Activated naive CD8-positive, alpha-beta T cell treated with anti-CD3 and anti-CD28 coated beads, Interleukin-2, amount 50 U/mL, for 24 hours (primary cell): ENCODE measurements at regions not wholly inside any gene's neighbourhood (a gene's known extent, or its start where the extent isn't known, plus 50 kb on each side); places are given as distances from the start of the nearest gene placed in this dataset.

Source experiments
- ATAC-seq: fragments of 150-1000 bp; cut with Tn5 transposase; one replicate; pipeline ENCODE4 v1.10.0; 2021
- DNase-seq: peaks from one replicate; pipeline ENCODE4 v3.0.0; 2021
- H3K27ac Mint-ChIP-seq: one replicate; pipeline ENCODE4 v1.8.0; 2021; ENCODE audit warnings: mild to moderate bottlenecking, mixed read lengths
- H3K27me3 Mint-ChIP-seq: one replicate; pipeline ENCODE4 v1.8.0; 2021; ENCODE audit warnings: mixed read lengths
- H3K36me3 Mint-ChIP-seq: one replicate; pipeline ENCODE4 v1.8.0; 2021; ENCODE audit warnings: low read depth, mixed read lengths
- H3K4me1 Mint-ChIP-seq: one replicate; pipeline ENCODE4 v1.8.0; 2021; ENCODE audit warnings: mixed read lengths
- H3K4me3 Mint-ChIP-seq: one replicate; pipeline ENCODE4 v1.8.0; 2021; ENCODE audit warnings: mild to moderate bottlenecking, moderate library complexity, mixed read lengths
- H3K9me3 Mint-ChIP-seq: one replicate; pipeline ENCODE4 v1.8.0; 2021; ENCODE audit warnings: mixed read lengths

GRCh38 chr4:81913427-81913879 lies 441.7 kb upstream of the RASGEF1B start:
- H3K9me3 Mint-ChIP-seq: no peaks in the 10 kb centered on the region
- H3K4me1 Mint-ChIP-seq: peaks cover 2% of the 10 kb centered on the region
- ATAC-seq: peak; percentile 52
- peaks cover 14% of the 10 kb centered on the region for H3K27me3 Mint-ChIP-seq
- H3K4me3 Mint-ChIP-seq: no peak overlapping the region
- no peak overlapping the region for H3K27ac Mint-ChIP-seq
- peak; percentile 60 for DNase-seq
- no peaks in the 10 kb centered on the region for H3K36me3 Mint-ChIP-seq

- peaks cover 2% of the 10 kb centered on the region for H3K4me1 Mint-ChIP-seq
- ATAC-seq: no peak
- H3K27ac Mint-ChIP-seq: no peak overlapping the region
- no peaks in the 10 kb centered on the region for H3K9me3 Mint-ChIP-seq
- no peak overlapping the region for H3K4me3 Mint-ChIP-seq
- H3K36me3 Mint-ChIP-seq: no peaks in the 10 kb centered on the region
- H3K27me3 Mint-ChIP-seq: peaks cover 14% of the 10 kb centered on the region
- DNase-seq: no peak
Measured at GRCh38 chr4:81912376-81913030, 440.8 kb upstream of the RASGEF1B start.

- Mint-ChIP-seq H3K27me3 (peaks cover 2% of the 10 kb centered on the region), H3K9me3 (no peaks in the 10 kb centered on the region), H3K27ac (no peak overlapping the region), H3K4me1 (no peaks in the 10 kb centered on the region), H3K36me3 (no peaks in the 10 kb centered on the region), H3K4me3 (no peak overlapping the region)
- DNase-seq: no peak
- no peak for ATAC-seq
Measured at GRCh38 chr4:81906905-81907304, 435.2 kb upstream of the RASGEF1B start.

- peaks cover 2% of the 10 kb centered on the region for H3K27me3 Mint-ChIP-seq
- H3K9me3 Mint-ChIP-seq: no peaks in the 10 kb centered on the region
- H3K4me3 Mint-ChIP-seq: no peak overlapping the region
- DNase-seq (no peak), ATAC-seq (peak; percentile 66)
- H3K36me3 Mint-ChIP-seq: no peaks in the 10 kb centered on the region
- H3K27ac Mint-ChIP-seq: no peak overlapping the region
- H3K4me1 Mint-ChIP-seq: no peaks in the 10 kb centered on the region
Measured at GRCh38 chr4:81905971-81906370, 434.3 kb upstream of the RASGEF1B start.

- H3K36me3 Mint-ChIP-seq: no peaks in the 10 kb centered on the region
Measured at GRCh38 chr4:81904121-81904520, 432.4 kb upstream of the RASGEF1B start.

GRCh38 chr4:81903212-81903611 lies 431.5 kb upstream of the RASGEF1B start:
- H3K4me1 Mint-ChIP-seq: no peaks in the 10 kb centered on the region
- H3K27me3 Mint-ChIP-seq: peaks cover 2% of the 10 kb centered on the region

More at GRCh38 chr4:81904121-81904520, 432.4 kb upstream of the RASGEF1B start:
- ATAC-seq: no peak
- H3K9me3 Mint-ChIP-seq: no peaks in the 10 kb centered on the region
- no peak overlapping the region for H3K4me3 Mint-ChIP-seq
- DNase-seq: no peak
- peaks cover 2% of the 10 kb centered on the region for H3K27me3 Mint-ChIP-seq
- H3K4me1 Mint-ChIP-seq: no peaks in the 10 kb centered on the region
- H3K27ac Mint-ChIP-seq: no peak overlapping the region

GRCh38 chr4:81898862-81899504 lies 427.3 kb upstream of the RASGEF1B start:
- Mint-ChIP-seq H3K4me3 (no peak overlapping the region), H3K27ac (no peak overlapping the region), H3K27me3 (peaks cover 2% of the 10 kb centered on the region), H3K4me1 (no peaks in the 10 kb centered on the region), H3K9me3 (no peaks in the 10 kb centered on the region), H3K36me3 (no peaks in the 10 kb centered on the region)
- ATAC-seq (no peak), DNase-seq (no peak)

More at GRCh38 chr4:81903212-81903611, 431.5 kb upstream of the RASGEF1B start:
- H3K36me3 Mint-ChIP-seq: no peaks in the 10 kb centered on the region
- H3K9me3 Mint-ChIP-seq: no peaks in the 10 kb centered on the region
- DNase-seq (no peak), ATAC-seq (no peak)
- no peak overlapping the region for H3K4me3 Mint-ChIP-seq
- H3K27ac Mint-ChIP-seq: no peak overlapping the region

- Mint-ChIP-seq H3K9me3 (no peaks in the 10 kb centered on the region), H3K36me3 (no peaks in the 10 kb centered on the region), H3K27ac (no peak overlapping the region), H3K27me3 (no peaks in the 10 kb centered on the region), H3K4me1 (no peaks in the 10 kb centered on the region), H3K4me3 (no peak overlapping the region)
- DNase-seq: no peak
- no peak for ATAC-seq
Measured at GRCh38 chr4:81896936-81897335, 425.2 kb upstream of the RASGEF1B start.

GRCh38 chr4:81891005-81891996 lies 419.6 kb upstream of the RASGEF1B start:
- Mint-ChIP-seq H3K9me3 (no peaks in the 10 kb centered on the region), H3K27me3 (peaks cover 11% of the 10 kb centered on the region)

GRCh38 chr4:81884986-81885385 lies 413.3 kb upstream of the RASGEF1B start:
- Mint-ChIP-seq H3K9me3 (no peaks in the 10 kb centered on the region), H3K4me3 (no peak overlapping the region), H3K27me3 (peaks cover 20% of the 10 kb centered on the region), H3K27ac (no peak overlapping the region), H3K4me1 (no peaks in the 10 kb centered on the region), H3K36me3 (no peaks in the 10 kb centered on the region)
- ATAC-seq (no peak), DNase-seq (no peak)

More at GRCh38 chr4:81891005-81891996, 419.6 kb upstream of the RASGEF1B start:
- DNase-seq (no peak), ATAC-seq (no peak)
- no peak overlapping the region for H3K27ac Mint-ChIP-seq
- H3K36me3 Mint-ChIP-seq: no peaks in the 10 kb centered on the region
- H3K4me1 Mint-ChIP-seq: no peaks in the 10 kb centered on the region
- H3K4me3 Mint-ChIP-seq: no peak overlapping the region

- Mint-ChIP-seq H3K27ac (no peak overlapping the region), H3K27me3 (peaks cover 17% of the 10 kb centered on the region), H3K9me3 (no peaks in the 10 kb centered on the region), H3K4me3 (no peak overlapping the region), H3K4me1 (no peaks in the 10 kb centered on the region), H3K36me3 (no peaks in the 10 kb centered on the region)
- DNase-seq (no peak), ATAC-seq (no peak)
Measured at GRCh38 chr4:81883530-81884450, 412.1 kb upstream of the RASGEF1B start.

- no peaks in the 10 kb centered on the region for H3K9me3 Mint-ChIP-seq
- ATAC-seq: no peak
- H3K36me3 Mint-ChIP-seq: no peaks in the 10 kb centered on the region
- H3K27me3 Mint-ChIP-seq: peaks cover 17% of the 10 kb centered on the region
- H3K27ac Mint-ChIP-seq: no peak overlapping the region
- no peaks in the 10 kb centered on the region for H3K4me1 Mint-ChIP-seq
- H3K4me3 Mint-ChIP-seq: no peak overlapping the region
- no peak for DNase-seq
Measured at GRCh38 chr4:81883004-81883403, 411.3 kb upstream of the RASGEF1B start.

- Mint-ChIP-seq H3K9me3 (no peaks in the 10 kb centered on the region), H3K27ac (no peak overlapping the region), H3K27me3 (peaks cover 15% of the 10 kb centered on the region), H3K4me3 (no peak overlapping the region), H3K36me3 (no peaks in the 10 kb centered on the region), H3K4me1 (no peaks in the 10 kb centered on the region)
- DNase-seq (no peak), ATAC-seq (no peak)
Measured at GRCh38 chr4:81881855-81882621, 410.3 kb upstream of the RASGEF1B start.
